ENCODE measurements at regions not wholly inside any gene's neighbourhood (a gene's known extent, or its start where the extent isn't known, plus 50 kb on each side); places are given as distances from the start of the nearest gene placed in this dataset.
"Not testable (repeated sequence)": the region's sequence is repeated elsewhere in the genome, so short reads cannot be mapped to it uniquely, and the experiment has no call there.

GRCh38 chr2:7755879-7756278 is 838.7 kb downstream of the RNF144A start:
- H3K9me3 ChIP-seq, result peaks cover 10% of the 10 kb centered on the region
- intact Hi-C loops (cut with DNase I, micrococcal nuclease), result no loop called here
- ATAC-seq, result no peak
- DNase-seq, result no peak
- TF ChIP-seq CTCF (IDR thresholded peaks at IDR 0.05), result no peak
- H3K4me3 ChIP-seq, result no peak overlapping the region
- H3K36me3 ChIP-seq (ENCODE audit: low read depth), result no peaks in the 10 kb centered on the region
- no peaks in the 10 kb centered on the region for H3K4me1 ChIP-seq (ENCODE audit: low read depth)

DNA sequence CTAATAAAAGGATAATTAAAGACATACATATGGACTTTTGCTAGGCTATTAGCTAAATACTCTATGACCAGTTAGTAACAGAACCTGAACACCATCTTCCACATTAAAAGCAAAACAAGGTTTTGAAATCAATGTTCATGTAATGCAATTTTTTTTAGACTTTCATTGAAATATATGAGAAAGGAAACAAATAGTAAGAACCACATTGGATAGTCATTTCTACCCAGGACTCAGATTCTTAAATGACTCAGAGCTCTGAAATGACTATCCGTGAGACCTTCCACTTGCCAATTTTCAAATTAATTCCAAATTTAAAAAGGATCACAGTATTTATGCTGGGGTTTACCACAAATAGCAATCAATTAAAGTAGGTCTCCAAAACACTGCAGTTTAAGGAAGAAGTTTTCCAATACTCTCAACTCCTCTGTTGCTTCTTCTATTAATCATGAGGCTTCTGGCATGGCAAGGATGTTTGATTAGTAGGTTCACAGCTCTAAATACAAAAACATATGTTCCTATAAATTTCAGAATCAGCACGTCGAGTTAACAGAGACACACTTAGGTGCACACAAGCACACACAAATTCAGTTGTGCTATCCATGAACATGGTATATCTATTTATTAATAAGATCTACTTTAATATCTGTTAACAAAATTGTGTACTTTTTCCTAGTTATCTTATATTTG is 841.0 kb downstream of the RNF144A start:
- no peak for ATAC-seq
- Histone ChIP-seq H3K9me3 (peaks cover 14% of the 10 kb centered on the region), H3K4me1 (ENCODE audit: low read depth) (no peaks in the 10 kb centered on the region), H3K4me3 (no peak overlapping the region), H3K36me3 (ENCODE audit: low read depth) (no peaks in the 10 kb centered on the region)
- intact Hi-C loops (cut with DNase I, micrococcal nuclease), result no loop called here
- no peak for TF ChIP-seq CTCF (IDR thresholded peaks at IDR 0.05)
- DNase-seq, result no peak

DNA sequence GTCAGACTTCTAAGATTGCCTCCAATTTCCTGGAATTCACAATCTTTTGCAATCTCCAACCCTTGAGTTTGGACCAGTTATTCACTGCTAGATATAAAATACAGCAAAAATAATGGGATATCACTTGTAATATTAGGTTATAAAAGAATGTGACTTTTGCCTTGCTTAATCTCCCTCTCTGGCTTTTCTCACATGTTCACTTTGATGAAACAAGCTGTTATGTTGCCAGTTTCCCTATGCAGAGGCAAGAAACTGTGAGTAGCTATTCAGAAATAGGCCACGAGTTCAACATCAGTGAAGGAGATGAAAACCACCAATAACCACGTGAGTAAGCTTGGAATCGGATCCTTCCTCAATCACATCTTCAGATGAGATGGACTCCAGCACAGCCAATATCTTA is 842.7 kb downstream of the RNF144A start:
- H3K9me3 ChIP-seq, result peaks cover 13% of the 10 kb centered on the region
- no peak for TF ChIP-seq CTCF (IDR thresholded peaks at IDR 0.05)
- no peaks in the 10 kb centered on the region for H3K36me3 ChIP-seq (ENCODE audit: low read depth)
- no peak for ATAC-seq
- DNase-seq, result no peak
- H3K4me3 ChIP-seq, result no peak overlapping the region
- intact Hi-C loops (cut with DNase I, micrococcal nuclease), result no loop called here
- H3K4me1 ChIP-seq (ENCODE audit: low read depth), result no peaks in the 10 kb centered on the region

DNA sequence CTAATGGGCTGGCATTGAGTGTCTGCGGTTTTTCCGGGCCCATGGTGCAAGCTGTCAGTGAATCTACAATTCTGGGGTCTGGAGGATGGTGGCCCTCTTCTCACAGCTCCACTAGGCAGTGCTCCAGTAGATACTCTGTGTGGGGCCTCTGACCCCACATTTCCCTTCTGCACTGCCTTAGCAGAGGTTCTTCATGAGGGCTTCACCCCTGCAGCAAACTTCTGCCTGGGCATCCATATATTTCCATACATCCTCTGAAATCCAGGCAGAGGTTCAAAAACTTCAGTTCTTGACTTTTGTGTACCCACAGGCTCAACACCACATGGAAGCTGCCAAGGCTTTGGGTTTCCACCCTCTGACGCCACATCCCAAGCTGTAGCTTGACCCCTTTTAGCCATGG is 846.2 kb downstream of the RNF144A start:
- H3K9me3 ChIP-seq, result peaks cover 13% of the 10 kb centered on the region
- H3K4me1 ChIP-seq (ENCODE audit: low read depth); ATAC-seq; H3K4me3 ChIP-seq; intact Hi-C loops (cut with DNase I, micrococcal nuclease); DNase-seq; H3K36me3 ChIP-seq (ENCODE audit: low read depth): not testable (repeated sequence)

DNA sequence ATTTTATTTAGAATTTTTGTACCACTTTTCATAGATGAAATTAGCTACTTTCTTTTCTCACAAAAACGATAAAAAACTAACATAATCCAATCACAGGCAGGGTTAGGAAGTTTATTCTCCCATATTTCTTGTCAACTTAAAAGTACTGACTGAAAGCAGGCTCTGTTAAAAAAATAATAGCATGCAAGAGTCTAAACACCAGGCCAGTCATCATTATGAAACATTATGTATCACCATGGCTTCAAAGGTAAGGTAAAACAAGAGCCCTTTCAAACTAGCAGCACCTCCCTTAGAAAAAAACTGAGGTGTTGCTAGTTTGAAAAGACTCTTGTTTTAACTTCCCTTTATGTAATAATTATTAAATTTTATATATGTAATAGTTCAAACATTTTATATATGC is 848.0 kb downstream of the RNF144A start:
- no peak for ATAC-seq
- no peak overlapping the region for H3K4me3 ChIP-seq
- intact Hi-C loops (cut with DNase I, micrococcal nuclease), result no loop called here
- no peak for DNase-seq
- TF ChIP-seq CTCF (IDR thresholded peaks at IDR 0.05), result no peak
- peaks cover 13% of the 10 kb centered on the region for H3K9me3 ChIP-seq
- no peaks in the 10 kb centered on the region for H3K4me1 ChIP-seq (ENCODE audit: low read depth)
- H3K36me3 ChIP-seq (ENCODE audit: low read depth), result no peaks in the 10 kb centered on the region

GRCh38 chr2:7766088-7766722 is 849.0 kb downstream of the RNF144A start:
- TF ChIP-seq CTCF (IDR thresholded peaks at IDR 0.05), result no peak
- ATAC-seq, result no peak
- Histone ChIP-seq H3K36me3 (ENCODE audit: low read depth) (no peaks in the 10 kb centered on the region), H3K9me3 (peaks cover 13% of the 10 kb centered on the region), H3K4me3 (no peak overlapping the region), H3K4me1 (ENCODE audit: low read depth) (no peaks in the 10 kb centered on the region)
- DNase-seq, result no peak
- intact Hi-C loops (cut with DNase I, micrococcal nuclease), result no loop called here

Data from mucosa of descending colon (tissue), 3 donors.